ENCODE measurements at regions not wholly inside any gene's neighbourhood (a gene's known extent, or its start where the extent isn't known, plus 50 kb on each side); places are given as distances from the start of the nearest gene placed in this dataset.
A peak's percentile ranks its signal among the peaks of the same experiment; 100 is the strongest.

- Mint-ChIP-seq H3K4me1 (peaks cover 15% of the 10 kb centered on the region), H3K9me3 (no peaks in the 10 kb centered on the region), H3K4me3 (no peak overlapping the region), H3K27me3 (ENCODE audit: insufficient read depth) (no peaks in the 10 kb centered on the region), H3K27ac (no peak overlapping the region), H3K36me3 (ENCODE audit: low read depth) (no peaks in the 10 kb centered on the region)
- WGBS, 2 experiments (ENCODE audit: insufficient coverage in 1 of 2, insufficient read length in 1 of 2) = 93 to 100% methylated on average over 3 to 5 of the region's 5 CpGs
- Histone ChIP-seq H3K27me3 (ENCODE audit: control insufficient read depth, insufficient read depth, low read length, poor library complexity, severe bottlenecking) (no peaks in the 10 kb centered on the region), H3K4me3 (ENCODE audit: low read length) (no peak overlapping the region), H3K9me3 (ENCODE audit: control insufficient read depth, low read length) (no peaks in the 10 kb centered on the region), H3K4me1 (ENCODE audit: control insufficient read depth, insufficient read depth, low read length) (peaks cover 7% of the 10 kb centered on the region), H3K27ac (ENCODE audit: low read depth, low read length) (no peak overlapping the region), H3K36me3 (ENCODE audit: control insufficient read depth, insufficient read depth, low read length) (no peaks in the 10 kb centered on the region), H3K9ac (ENCODE audit: extremely low read depth, low read length, poor library complexity, severe bottlenecking) (no peak overlapping the region)
- TF ChIP-seq, protein P1, sequence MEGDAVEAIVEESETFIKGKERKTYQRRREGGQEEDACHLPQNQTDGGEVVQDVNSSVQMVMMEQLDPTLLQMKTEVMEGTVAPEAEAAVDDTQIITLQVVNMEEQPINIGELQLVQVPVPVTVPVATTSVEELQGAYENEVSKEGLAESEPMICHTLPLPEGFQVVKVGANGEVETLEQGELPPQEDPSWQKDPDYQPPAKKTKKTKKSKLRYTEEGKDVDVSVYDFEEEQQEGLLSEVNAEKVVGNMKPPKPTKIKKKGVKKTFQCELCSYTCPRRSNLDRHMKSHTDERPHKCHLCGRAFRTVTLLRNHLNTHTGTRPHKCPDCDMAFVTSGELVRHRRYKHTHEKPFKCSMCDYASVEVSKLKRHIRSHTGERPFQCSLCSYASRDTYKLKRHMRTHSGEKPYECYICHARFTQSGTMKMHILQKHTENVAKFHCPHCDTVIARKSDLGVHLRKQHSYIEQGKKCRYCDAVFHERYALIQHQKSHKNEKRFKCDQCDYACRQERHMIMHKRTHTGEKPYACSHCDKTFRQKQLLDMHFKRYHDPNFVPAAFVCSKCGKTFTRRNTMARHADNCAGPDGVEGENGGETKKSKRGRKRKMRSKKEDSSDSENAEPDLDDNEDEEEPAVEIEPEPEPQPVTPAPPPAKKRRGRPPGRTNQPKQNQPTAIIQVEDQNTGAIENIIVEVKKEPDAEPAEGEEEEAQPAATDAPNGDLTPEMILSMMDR (conservative IDR thresholded peaks at IDR 0.05) = no peak
- DNase-seq = no peak
These were observed 665.2 kb downstream of the INHBA start for GRCh38 chr7:41037691-41038090.

- H3K27ac ChIP-seq (ENCODE audit: low read depth, low read length) = no peak overlapping the region
- peaks cover 7% of the 10 kb centered on the region for H3K4me1 ChIP-seq (ENCODE audit: control insufficient read depth, insufficient read depth, low read length)
- Mint-ChIP-seq H3K9me3 (no peaks in the 10 kb centered on the region), H3K27ac (no peak overlapping the region), H3K36me3 (ENCODE audit: low read depth) (no peaks in the 10 kb centered on the region), H3K4me1 (peaks cover 15% of the 10 kb centered on the region), H3K27me3 (ENCODE audit: insufficient read depth) (no peaks in the 10 kb centered on the region), H3K4me3 (no peak overlapping the region)
- no peaks in the 10 kb centered on the region for H3K27me3 ChIP-seq (ENCODE audit: control insufficient read depth, insufficient read depth, low read length, poor library complexity, severe bottlenecking)
- WGBS, 2 experiments (ENCODE audit: insufficient coverage in 1 of 2, insufficient read length in 1 of 2) = 60 to 68% methylated on average over 3 to 4 of the region's 4 CpGs
- no peaks in the 10 kb centered on the region for H3K9me3 ChIP-seq (ENCODE audit: control insufficient read depth, low read length)
- H3K36me3 ChIP-seq (ENCODE audit: control insufficient read depth, insufficient read depth, low read length) = no peaks in the 10 kb centered on the region
- H3K4me3 ChIP-seq (ENCODE audit: low read length) = no peak overlapping the region
- H3K9ac ChIP-seq (ENCODE audit: extremely low read depth, low read length, poor library complexity, severe bottlenecking) = no peak overlapping the region
- DNase-seq = peak; percentile 71
- TF ChIP-seq, protein P1 (conservative IDR thresholded peaks at IDR 0.05) = no peak
These were observed 667.1 kb downstream of the INHBA start for GRCh38 chr7:41035794-41036193.

GRCh38 chr7:41033500-41033899 lies 669.4 kb downstream of the INHBA start:
- Mint-ChIP-seq H3K36me3 (ENCODE audit: low read depth) (no peaks in the 10 kb centered on the region), H3K27ac (no peak overlapping the region), H3K4me1 (peaks cover 15% of the 10 kb centered on the region), H3K4me3 (no peak overlapping the region), H3K27me3 (ENCODE audit: insufficient read depth) (no peaks in the 10 kb centered on the region), H3K9me3 (no peaks in the 10 kb centered on the region)
- no peaks in the 10 kb centered on the region for H3K36me3 ChIP-seq (ENCODE audit: control insufficient read depth, insufficient read depth, low read length)
- no peak for DNase-seq
- H3K4me1 ChIP-seq (ENCODE audit: control insufficient read depth, insufficient read depth, low read length) = peaks cover 7% of the 10 kb centered on the region
- H3K9ac ChIP-seq (ENCODE audit: extremely low read depth, low read length, poor library complexity, severe bottlenecking) = no peak overlapping the region
- no peaks in the 10 kb centered on the region for H3K27me3 ChIP-seq (ENCODE audit: control insufficient read depth, insufficient read depth, low read length, poor library complexity, severe bottlenecking)
- 88% methylated on average over 1 of the region's 1 CpG; no CpG with 5 or more reads in 1 of the 2 experiments for WGBS, 2 experiments (ENCODE audit: insufficient coverage in 1 of 2, insufficient read length in 1 of 2)
- no peak overlapping the region for H3K4me3 ChIP-seq (ENCODE audit: low read length)
- TF ChIP-seq, protein P1 (conservative IDR thresholded peaks at IDR 0.05) = no peak
- no peaks in the 10 kb centered on the region for H3K9me3 ChIP-seq (ENCODE audit: control insufficient read depth, low read length)
- no peak overlapping the region for H3K27ac ChIP-seq (ENCODE audit: low read depth, low read length)
